ENCODE measurements at regions not wholly inside any gene's neighbourhood (a gene's known extent, or its start where the extent isn't known, plus 50 kb on each side); places are given as distances from the start of the nearest gene placed in this dataset.

DNA sequence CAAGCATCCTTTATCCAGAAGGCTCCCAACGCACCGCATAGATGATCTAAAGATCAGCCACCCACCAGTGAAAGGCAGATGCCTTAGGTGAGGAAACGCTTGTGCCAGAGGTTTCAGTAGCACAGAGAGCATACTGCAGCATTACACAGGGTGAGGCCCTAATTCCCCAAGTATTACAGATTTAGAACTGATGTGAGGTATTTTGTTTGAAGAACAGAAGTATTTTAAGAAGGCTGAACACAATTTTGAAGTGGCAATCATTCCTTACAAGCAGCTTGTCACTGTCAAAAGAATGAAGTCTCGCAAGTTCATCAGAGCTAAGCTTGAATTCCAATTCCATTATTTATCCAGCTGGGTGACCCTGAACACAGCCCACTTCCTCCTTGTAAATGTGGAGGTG lies 70.0 kb upstream of the FAT3 start:
- no peak overlapping the region for H3K4me3 ChIP-seq (ENCODE audit: low read depth, low read length)
- TF ChIP-seq, protein P1, sequence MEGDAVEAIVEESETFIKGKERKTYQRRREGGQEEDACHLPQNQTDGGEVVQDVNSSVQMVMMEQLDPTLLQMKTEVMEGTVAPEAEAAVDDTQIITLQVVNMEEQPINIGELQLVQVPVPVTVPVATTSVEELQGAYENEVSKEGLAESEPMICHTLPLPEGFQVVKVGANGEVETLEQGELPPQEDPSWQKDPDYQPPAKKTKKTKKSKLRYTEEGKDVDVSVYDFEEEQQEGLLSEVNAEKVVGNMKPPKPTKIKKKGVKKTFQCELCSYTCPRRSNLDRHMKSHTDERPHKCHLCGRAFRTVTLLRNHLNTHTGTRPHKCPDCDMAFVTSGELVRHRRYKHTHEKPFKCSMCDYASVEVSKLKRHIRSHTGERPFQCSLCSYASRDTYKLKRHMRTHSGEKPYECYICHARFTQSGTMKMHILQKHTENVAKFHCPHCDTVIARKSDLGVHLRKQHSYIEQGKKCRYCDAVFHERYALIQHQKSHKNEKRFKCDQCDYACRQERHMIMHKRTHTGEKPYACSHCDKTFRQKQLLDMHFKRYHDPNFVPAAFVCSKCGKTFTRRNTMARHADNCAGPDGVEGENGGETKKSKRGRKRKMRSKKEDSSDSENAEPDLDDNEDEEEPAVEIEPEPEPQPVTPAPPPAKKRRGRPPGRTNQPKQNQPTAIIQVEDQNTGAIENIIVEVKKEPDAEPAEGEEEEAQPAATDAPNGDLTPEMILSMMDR (IDR thresholded peaks at IDR 0.05; ENCODE audit: insufficient read depth, low read length): no peak
- no peak for DNase-seq (ENCODE audit: low read depth)

DNA sequence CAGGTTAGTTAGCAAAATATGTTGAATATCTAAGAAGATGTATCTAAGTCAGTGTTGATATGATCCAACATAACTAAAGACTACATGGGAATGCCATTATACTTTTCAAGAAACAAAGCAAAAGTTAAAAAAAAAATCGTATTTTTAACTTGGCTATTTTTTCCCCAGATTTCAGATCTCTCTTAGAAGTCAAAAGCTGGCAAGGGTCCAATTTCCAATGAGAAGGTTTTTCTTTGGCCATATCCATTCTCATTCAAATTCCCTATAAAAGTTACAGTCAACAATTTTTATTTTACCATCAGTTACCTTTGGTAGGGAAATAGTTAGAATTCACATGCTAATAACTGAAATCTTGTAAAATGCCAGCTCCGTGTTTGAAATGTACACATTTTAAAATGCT lies 70.5 kb upstream of the FAT3 start:
- DNase-seq (ENCODE audit: low read depth): no peak
- TF ChIP-seq, protein P1 (IDR thresholded peaks at IDR 0.05; ENCODE audit: insufficient read depth, low read length): no peak
- H3K4me3 ChIP-seq (ENCODE audit: low read depth, low read length): no peak overlapping the region

DNA sequence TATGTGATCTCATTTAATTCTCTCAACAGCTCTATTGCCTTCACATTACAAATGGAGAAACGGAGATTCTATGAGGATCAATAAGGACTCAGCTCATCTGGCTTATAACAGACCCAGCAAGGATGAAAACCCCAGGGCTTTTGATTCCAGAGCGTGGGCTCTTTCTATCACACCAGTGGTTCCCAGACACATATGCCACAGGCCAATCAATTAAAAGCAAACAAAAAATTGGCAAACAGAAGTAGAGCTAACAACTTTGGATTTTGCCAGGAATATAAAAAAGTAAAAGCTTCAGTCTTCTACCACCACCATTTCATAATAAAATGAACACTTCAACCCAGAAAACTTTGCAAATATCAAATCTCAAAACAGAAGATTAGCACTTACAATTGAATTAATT lies 71.1 kb upstream of the FAT3 start:
- no peak for DNase-seq (ENCODE audit: low read depth)
- TF ChIP-seq, protein P1 (IDR thresholded peaks at IDR 0.05; ENCODE audit: insufficient read depth, low read length): no peak

DNA sequence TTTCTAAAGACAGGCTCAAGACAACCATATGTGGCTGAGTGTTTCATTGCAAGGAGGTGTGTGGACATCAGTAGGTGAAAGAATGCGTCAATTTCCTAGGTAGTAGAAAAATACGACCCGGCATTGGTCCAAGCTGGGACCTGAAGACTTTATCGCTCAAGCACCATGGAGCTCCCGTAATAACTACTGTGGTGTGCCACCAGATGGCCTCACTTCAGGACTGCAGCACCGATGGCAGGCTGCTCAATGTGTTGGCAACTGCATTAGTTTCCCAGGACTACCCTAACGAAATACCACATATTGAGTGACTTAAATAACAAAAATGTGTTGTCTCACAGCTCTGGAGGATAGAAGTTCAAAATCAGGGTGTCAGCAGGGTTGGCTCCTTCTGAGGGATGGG lies 72.4 kb upstream of the FAT3 start:
- H3K4me3 ChIP-seq (ENCODE audit: low read depth, low read length): no peak overlapping the region
- no peak for DNase-seq (ENCODE audit: low read depth)
- TF ChIP-seq, protein P1 (IDR thresholded peaks at IDR 0.05; ENCODE audit: insufficient read depth, low read length): no peak

More for the DNA sequence above, 71.1 kb upstream of the FAT3 start:
- no peak overlapping the region for H3K4me3 ChIP-seq (ENCODE audit: low read depth, low read length)

DNA sequence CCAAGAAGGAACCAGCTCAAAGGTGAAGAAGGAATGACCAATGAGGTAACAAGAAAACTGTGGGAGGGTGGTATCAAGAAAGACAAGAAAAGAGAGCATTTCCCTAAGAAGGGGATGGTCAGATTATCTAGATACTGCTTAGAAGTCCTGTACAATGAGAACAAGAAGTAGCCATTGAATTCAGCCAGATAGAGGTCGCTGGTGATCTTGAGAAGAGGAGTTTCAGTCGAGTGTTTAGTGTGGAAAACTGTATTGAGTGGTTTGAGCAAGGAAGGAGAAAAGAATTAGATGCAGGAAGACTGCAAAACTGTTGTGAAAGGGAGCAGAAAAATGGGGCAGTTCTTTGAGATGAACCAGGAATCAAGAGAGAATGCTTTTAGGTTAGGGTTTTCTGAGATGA lies 74.6 kb upstream of the FAT3 start:
- no peak for DNase-seq (ENCODE audit: low read depth)
- no peak overlapping the region for H3K4me3 ChIP-seq (ENCODE audit: low read depth, low read length)
- TF ChIP-seq, protein P1 (IDR thresholded peaks at IDR 0.05; ENCODE audit: insufficient read depth, low read length): no peak

DNA sequence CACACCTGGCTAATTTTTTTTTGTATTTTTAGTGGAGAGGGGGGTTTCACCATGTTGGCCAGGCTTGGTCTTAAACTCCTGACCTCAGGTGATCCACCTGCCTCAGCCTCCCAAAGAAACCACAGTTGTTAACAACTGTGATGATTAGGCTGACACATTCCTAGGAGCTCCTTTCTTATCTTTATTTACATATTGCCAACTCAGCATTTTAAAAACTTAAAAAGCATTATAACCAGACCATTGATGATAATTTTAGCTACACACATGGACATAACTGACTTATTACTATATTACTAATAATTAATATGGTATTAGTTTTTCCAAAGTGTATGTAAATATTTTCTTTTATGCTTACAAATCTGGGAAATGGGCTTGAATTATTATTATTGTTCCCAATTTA lies 82.9 kb upstream of the FAT3 start:
- TF ChIP-seq, protein P1 (IDR thresholded peaks at IDR 0.05; ENCODE audit: insufficient read depth, low read length): no peak
- DNase-seq (ENCODE audit: low read depth): no peak
- no peak overlapping the region for H3K4me3 ChIP-seq (ENCODE audit: low read depth, low read length)

DNA sequence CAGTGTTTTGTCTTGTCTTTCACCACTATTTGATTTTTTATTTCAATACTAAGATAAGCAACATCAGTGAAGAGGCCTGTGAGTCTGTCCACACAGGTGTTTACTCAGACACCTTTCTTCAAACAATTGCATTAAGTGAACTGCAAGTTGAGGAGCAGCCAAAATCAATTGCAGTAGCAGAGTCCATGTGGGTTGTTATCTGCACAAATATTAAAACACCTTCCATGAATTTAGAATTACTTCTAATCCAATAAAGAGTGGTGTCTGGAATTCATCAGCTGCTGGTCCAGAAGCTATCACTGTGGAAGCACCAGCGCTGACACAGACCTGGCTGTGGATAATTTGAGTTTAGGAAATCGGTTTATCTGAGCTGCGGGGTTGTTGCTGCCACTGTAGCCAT lies 83.5 kb upstream of the FAT3 start:
- no peak for DNase-seq (ENCODE audit: low read depth)
- no peak overlapping the region for H3K4me3 ChIP-seq (ENCODE audit: low read depth, low read length)
- TF ChIP-seq, protein P1 (IDR thresholded peaks at IDR 0.05; ENCODE audit: insufficient read depth, low read length): no peak
